HFFc6 (cell line): ENCODE measurements at regions not wholly inside any gene's neighbourhood (a gene's known extent, or its start where the extent isn't known, plus 50 kb on each side); places are given as distances from the start of the nearest gene placed in this dataset.
"Not testable (repeated sequence)": the region's sequence is repeated elsewhere in the genome, so short reads cannot be mapped to it uniquely, and the experiment has no call there.

ENCODE experiments used
- DNase-seq: peaks from one replicate; pipeline ENCODE4 v3.0.0-alpha.2; 2018
- H3K27ac Mint-ChIP-seq: 2 replicates; pipeline ENCODE4 v1.8.0; 2020; ENCODE audit warnings: mild to moderate bottlenecking, mixed read lengths
- H3K27me3 Mint-ChIP-seq: 2 replicates; pipeline ENCODE4 v1.8.0; 2021; ENCODE audit warnings: mild to moderate bottlenecking, moderate library complexity, mixed read lengths; ENCODE audit not compliant: insufficient read depth
- H3K36me3 Mint-ChIP-seq: 2 replicates; pipeline ENCODE4 v1.8.0; 2021; ENCODE audit warnings: low read depth, mixed read lengths
- H3K4me1 Mint-ChIP-seq: 2 replicates; pipeline ENCODE4 v1.8.0; 2020; ENCODE audit warnings: low read depth, mixed read lengths
- H3K4me3 Mint-ChIP-seq: 2 replicates; pipeline ENCODE4 v1.8.0; 2020; ENCODE audit warnings: mild to moderate bottlenecking, moderate library complexity, mixed read lengths
- H3K9me3 Mint-ChIP-seq: 2 replicates; pipeline ENCODE4 v1.8.0; 2020; ENCODE audit warnings: mild to moderate bottlenecking, mixed read lengths
- TF ChIP-seq, protein P1 (sequence below): fragments of 200-600 bp; sonication (generic); IDR thresholded peaks from 2 replicates; pipeline ENCODE4 v1.5.0; 2021; ENCODE audit warnings: antibody characterized with exemption, mild to moderate bottlenecking

- TF ChIP-seq, protein P1, sequence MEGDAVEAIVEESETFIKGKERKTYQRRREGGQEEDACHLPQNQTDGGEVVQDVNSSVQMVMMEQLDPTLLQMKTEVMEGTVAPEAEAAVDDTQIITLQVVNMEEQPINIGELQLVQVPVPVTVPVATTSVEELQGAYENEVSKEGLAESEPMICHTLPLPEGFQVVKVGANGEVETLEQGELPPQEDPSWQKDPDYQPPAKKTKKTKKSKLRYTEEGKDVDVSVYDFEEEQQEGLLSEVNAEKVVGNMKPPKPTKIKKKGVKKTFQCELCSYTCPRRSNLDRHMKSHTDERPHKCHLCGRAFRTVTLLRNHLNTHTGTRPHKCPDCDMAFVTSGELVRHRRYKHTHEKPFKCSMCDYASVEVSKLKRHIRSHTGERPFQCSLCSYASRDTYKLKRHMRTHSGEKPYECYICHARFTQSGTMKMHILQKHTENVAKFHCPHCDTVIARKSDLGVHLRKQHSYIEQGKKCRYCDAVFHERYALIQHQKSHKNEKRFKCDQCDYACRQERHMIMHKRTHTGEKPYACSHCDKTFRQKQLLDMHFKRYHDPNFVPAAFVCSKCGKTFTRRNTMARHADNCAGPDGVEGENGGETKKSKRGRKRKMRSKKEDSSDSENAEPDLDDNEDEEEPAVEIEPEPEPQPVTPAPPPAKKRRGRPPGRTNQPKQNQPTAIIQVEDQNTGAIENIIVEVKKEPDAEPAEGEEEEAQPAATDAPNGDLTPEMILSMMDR = no peak
- Mint-ChIP-seq H3K9me3 (peaks cover 26% of the 10 kb centered on the region), H3K4me3 (no peak overlapping the region), H3K27ac (no peak overlapping the region), H3K4me1 (no peaks in the 10 kb centered on the region), H3K36me3 (no peaks in the 10 kb centered on the region), H3K27me3 (no peaks in the 10 kb centered on the region)
- DNase-seq = no peak
Observed at GRCh38 chr13:54232700-54233099, 1204.1 kb downstream of the OLFM4 start.

GRCh38 chr13:54234607-54235006 lies 1206.0 kb downstream of the OLFM4 start:
- Mint-ChIP-seq H3K27ac (no peak overlapping the region), H3K27me3 (no peaks in the 10 kb centered on the region), H3K4me1 (no peaks in the 10 kb centered on the region), H3K4me3 (no peak overlapping the region), H3K9me3 (peaks cover 17% of the 10 kb centered on the region), H3K36me3 (no peaks in the 10 kb centered on the region)
- TF ChIP-seq, protein P1 = no peak
- DNase-seq = no peak

DNA sequence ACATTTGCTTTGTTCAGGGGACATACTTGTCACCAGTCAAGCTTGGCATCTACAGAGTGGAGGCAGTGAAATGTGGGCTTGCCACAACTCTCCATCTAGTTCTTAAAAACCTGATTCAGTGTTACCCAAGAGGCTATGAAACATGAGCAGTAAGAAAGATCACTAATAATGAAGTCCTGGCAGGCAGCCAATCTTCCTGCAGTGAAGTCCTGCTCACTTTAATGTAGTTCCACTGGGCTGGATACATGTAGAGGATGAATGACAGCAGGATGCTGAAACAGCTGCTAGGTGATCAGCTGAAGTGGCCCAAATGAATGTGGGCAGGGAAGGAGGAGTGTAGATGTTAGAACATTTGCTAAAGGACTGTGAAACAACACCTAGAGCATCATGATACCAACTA lies 1213.1 kb downstream of the OLFM4 start:
- peaks cover 34% of the 10 kb centered on the region for H3K9me3 Mint-ChIP-seq
- H3K4me1 Mint-ChIP-seq = no peaks in the 10 kb centered on the region
- no peaks in the 10 kb centered on the region for H3K36me3 Mint-ChIP-seq
- no peaks in the 10 kb centered on the region for H3K27me3 Mint-ChIP-seq
- DNase-seq = no peak
- H3K27ac Mint-ChIP-seq = no peak overlapping the region
- TF ChIP-seq, protein P1 = no peak
- H3K4me3 Mint-ChIP-seq = no peak overlapping the region

DNA sequence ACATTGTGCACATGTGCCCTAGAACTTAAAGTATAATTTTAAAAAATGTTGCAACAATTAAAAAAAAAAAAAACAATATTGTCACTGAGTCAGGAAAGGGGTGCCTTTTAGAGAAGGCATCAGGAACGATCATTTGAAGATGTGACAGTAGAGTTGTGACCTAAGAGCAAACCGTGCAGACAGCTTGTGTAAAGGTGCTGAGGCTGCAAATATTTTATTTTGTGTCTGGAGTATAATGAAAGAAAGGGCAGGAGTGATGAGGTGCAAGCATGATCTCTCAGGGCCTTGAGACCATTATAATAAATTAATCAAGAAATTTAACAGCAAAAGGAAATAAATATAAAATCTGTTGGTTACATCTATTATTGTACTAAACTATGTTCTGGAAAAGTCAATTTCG lies 1219.7 kb downstream of the OLFM4 start:
- Mint-ChIP-seq H3K9me3 (peaks cover 48% of the 10 kb centered on the region), H3K4me3 (no peak overlapping the region), H3K27me3 (no peaks in the 10 kb centered on the region), H3K36me3 (no peaks in the 10 kb centered on the region; the same call in 1 of the 2 replicates), H3K4me1 (no peaks in the 10 kb centered on the region), H3K27ac (no peak overlapping the region)
- no peak for DNase-seq
- TF ChIP-seq, protein P1 = no peak

DNA sequence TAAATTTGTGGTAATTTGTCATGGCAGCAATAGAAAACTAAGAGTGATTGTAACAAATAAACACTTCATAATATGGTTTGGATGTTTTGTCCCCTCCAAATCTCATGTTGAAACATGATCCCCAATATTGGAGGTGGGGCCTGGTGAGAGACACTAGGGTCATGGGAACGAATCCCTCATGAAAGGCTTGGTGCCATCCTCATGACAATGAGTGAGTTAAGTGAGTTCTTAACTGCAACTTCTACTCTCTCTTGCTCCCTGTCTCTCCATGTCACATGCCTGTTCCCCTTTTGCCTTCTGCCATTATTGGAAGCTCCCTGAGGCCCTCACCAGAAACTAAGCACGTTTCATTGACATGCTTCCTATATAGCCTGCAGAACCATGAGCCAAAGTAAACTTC lies 1233.2 kb downstream of the OLFM4 start:
- no peaks in the 10 kb centered on the region for H3K27me3 Mint-ChIP-seq
- peaks cover 46% of the 10 kb centered on the region for H3K9me3 Mint-ChIP-seq
- H3K27ac Mint-ChIP-seq = no peak overlapping the region
- no peaks in the 10 kb centered on the region for H3K4me1 Mint-ChIP-seq
- no peak for DNase-seq
- no peaks in the 10 kb centered on the region for H3K36me3 Mint-ChIP-seq
- no peak overlapping the region for H3K4me3 Mint-ChIP-seq
- TF ChIP-seq, protein P1 = no peak

GRCh38 chr13:54263868-54264267 lies 1235.3 kb downstream of the OLFM4 start:
- Mint-ChIP-seq H3K27ac (no peak overlapping the region), H3K27me3 (no peaks in the 10 kb centered on the region), H3K4me3 (no peak overlapping the region), H3K9me3 (peaks cover 41% of the 10 kb centered on the region), H3K4me1 (no peaks in the 10 kb centered on the region), H3K36me3 (peaks cover 6% of the 10 kb centered on the region; the same call in 1 of the 2 replicates)
- no peak for DNase-seq
- TF ChIP-seq, protein P1 = no peak

DNA sequence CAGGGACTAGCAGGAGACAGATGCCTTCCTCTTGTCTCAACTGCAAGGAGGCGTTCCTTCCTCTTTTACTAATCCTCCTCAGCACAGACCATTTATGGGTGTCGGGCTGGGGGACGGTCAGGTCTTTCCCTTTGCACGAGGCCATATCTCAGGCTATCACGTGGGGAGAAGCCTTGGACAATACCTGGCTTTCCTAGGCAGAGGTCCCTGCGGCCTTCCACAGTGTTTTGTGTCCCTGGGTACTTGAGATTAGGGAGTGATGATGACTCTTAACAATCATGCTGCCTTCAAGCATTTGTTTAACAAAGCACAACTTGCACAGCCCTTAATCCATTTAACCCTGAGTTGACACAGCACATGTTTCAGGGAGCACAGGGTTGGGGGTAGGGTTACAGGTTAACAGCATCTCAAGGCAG lies 1238.6 kb downstream of the OLFM4 start:
- H3K4me3 Mint-ChIP-seq, H3K4me1 Mint-ChIP-seq, DNase-seq, H3K36me3 Mint-ChIP-seq, H3K27ac Mint-ChIP-seq, H3K27me3 Mint-ChIP-seq: not testable (repeated sequence)
- H3K9me3 Mint-ChIP-seq = peaks cover 50% of the 10 kb centered on the region

- DNase-seq, H3K27me3 Mint-ChIP-seq, H3K27ac Mint-ChIP-seq, H3K4me3 Mint-ChIP-seq, H3K36me3 Mint-ChIP-seq, H3K4me1 Mint-ChIP-seq: not testable (repeated sequence)
- peaks cover 44% of the 10 kb centered on the region for H3K9me3 Mint-ChIP-seq
Observed at GRCh38 chr13:54268013-54268695, 1239.5 kb downstream of the OLFM4 start.
